ENCODE measurements at regions not wholly inside any gene's neighbourhood (a gene's known extent, or its start where the extent isn't known, plus 50 kb on each side); places are given as distances from the start of the nearest gene placed in this dataset.

- TF ChIP-seq REST (IDR thresholded peaks at IDR 0.05; ENCODE audit: low read depth, low read length): no peak
- no peak for TF ChIP-seq PBX3 (IDR thresholded peaks at IDR 0.05)
- no peak for TF ChIP-seq FOSL2 (IDR thresholded peaks at IDR 0.05; ENCODE audit: borderline replicate concordance, low read depth)
- no peak for TF ChIP-seq CHD2 (IDR thresholded peaks at IDR 0.05; ENCODE audit: low read length, partially characterized antibody)
- no peak for TF ChIP-seq YY1 (IDR thresholded peaks at IDR 0.05; ENCODE audit: low read depth)
- no peak for TF ChIP-seq EP300 (IDR thresholded peaks at IDR 0.05; ENCODE audit: borderline replicate concordance in 1 of 2, low read depth in 1 of 2, low read length in 1 of 2)
- TF ChIP-seq, protein P1, sequence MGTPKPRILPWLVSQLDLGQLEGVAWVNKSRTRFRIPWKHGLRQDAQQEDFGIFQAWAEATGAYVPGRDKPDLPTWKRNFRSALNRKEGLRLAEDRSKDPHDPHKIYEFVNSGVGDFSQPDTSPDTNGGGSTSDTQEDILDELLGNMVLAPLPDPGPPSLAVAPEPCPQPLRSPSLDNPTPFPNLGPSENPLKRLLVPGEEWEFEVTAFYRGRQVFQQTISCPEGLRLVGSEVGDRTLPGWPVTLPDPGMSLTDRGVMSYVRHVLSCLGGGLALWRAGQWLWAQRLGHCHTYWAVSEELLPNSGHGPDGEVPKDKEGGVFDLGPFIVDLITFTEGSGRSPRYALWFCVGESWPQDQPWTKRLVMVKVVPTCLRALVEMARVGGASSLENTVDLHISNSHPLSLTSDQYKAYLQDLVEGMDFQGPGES (IDR thresholded peaks at IDR 0.05; ENCODE audit: low read depth, low read length): no peak
- no peak for TF ChIP-seq RCOR1 (IDR thresholded peaks at IDR 0.05; ENCODE audit: low read length)
These were observed 1293.9 kb upstream of the CDH6 start (continued) for GRCh38 chr5:29899583-29899982.

DNA sequence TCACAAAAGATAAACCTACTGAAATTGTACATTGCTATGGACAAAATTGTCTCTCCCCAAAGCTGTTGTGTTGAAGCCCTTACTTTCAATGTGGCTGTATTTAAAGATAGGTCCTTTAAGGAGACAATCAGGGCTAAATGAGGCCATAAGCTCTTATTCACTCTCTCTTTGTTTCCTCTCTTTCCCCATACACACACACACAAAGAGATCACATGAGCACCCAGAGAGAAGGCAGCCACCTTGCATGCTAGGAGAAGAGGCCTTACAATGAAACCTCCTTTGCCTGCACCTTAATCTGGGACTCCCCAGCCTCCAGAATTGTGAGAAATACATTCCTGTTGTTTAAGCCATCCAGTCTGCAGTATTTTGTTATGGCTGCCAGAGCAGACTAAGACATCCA lies 1295.6 kb upstream of the CDH6 start:
- H3K9me3 ChIP-seq: no peaks in the 10 kb centered on the region
- H3K36me3 ChIP-seq (replicated peaks in 1 of 2; ENCODE audit: control insufficient read depth in 1 of 2, insufficient read depth in 2 of 2, low read length in 1 of 2): no peaks in the 10 kb centered on the region
- H4K20me1 ChIP-seq (ENCODE audit: insufficient read depth): no peaks in the 10 kb centered on the region
- H2AFZ ChIP-seq (ENCODE audit: low read depth): no peak overlapping the region
- no peaks in the 10 kb centered on the region for H3K27me3 ChIP-seq (ENCODE audit: insufficient read depth)
- ChIA-PET POLR2A (no interaction called here), CTCF (no interaction called here)
- no peaks in the 10 kb centered on the region for H3K4me1 ChIP-seq (ENCODE audit: control insufficient read depth in 1 of 2, insufficient read depth in 2 of 2, low read depth in 1 of 2, low read length in 1 of 2)
- no peak overlapping the region for H3K27ac ChIP-seq (ENCODE audit: low read depth in 2 of 2, low read length in 1 of 2)
- no peaks in the 10 kb centered on the region for H3F3A ChIP-seq (replicated peaks; ENCODE audit: insufficient read depth)
- no peak for DNase-seq
- no peak for TF ChIP-seq REST (IDR thresholded peaks at IDR 0.05; ENCODE audit: low read depth, low read length)
- no peak for TF ChIP-seq RFX5 (IDR thresholded peaks at IDR 0.05; ENCODE audit: low read length)
- TF ChIP-seq, protein P2, sequence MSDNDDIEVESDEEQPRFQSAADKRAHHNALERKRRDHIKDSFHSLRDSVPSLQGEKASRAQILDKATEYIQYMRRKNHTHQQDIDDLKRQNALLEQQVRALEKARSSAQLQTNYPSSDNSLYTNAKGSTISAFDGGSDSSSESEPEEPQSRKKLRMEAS (IDR thresholded peaks at IDR 0.05; ENCODE audit: low read depth): no peak
- TF ChIP-seq NFIC (IDR thresholded peaks at IDR 0.05; ENCODE audit: borderline replicate concordance): no peak
- no peak for TF ChIP-seq PBX3 (IDR thresholded peaks at IDR 0.05)
- TF ChIP-seq ELF1 (IDR thresholded peaks at IDR 0.05): no peak
- no peak for TF ChIP-seq EP300 (IDR thresholded peaks at IDR 0.05; ENCODE audit: borderline replicate concordance in 1 of 2, low read depth in 1 of 2, low read length in 1 of 2)
- no peak for TF ChIP-seq TEAD4 (IDR thresholded peaks at IDR 0.05; ENCODE audit: borderline replicate concordance, insufficient read depth)
- no peak for TF ChIP-seq CHD2 (IDR thresholded peaks at IDR 0.05; ENCODE audit: low read length, partially characterized antibody)
- TF ChIP-seq POLR2AphosphoS5 (IDR thresholded peaks at IDR 0.05; ENCODE audit: low read depth, low read length): no peak
- no peak for TF ChIP-seq JUND (IDR thresholded peaks at IDR 0.05)
- no peak for TF ChIP-seq MXI1 (IDR thresholded peaks at IDR 0.05; ENCODE audit: low read depth, low read length)
- TF ChIP-seq SMC3 (IDR thresholded peaks at IDR 0.05; ENCODE audit: low read depth, low read length): no peak
- TF ChIP-seq, protein P3, sequence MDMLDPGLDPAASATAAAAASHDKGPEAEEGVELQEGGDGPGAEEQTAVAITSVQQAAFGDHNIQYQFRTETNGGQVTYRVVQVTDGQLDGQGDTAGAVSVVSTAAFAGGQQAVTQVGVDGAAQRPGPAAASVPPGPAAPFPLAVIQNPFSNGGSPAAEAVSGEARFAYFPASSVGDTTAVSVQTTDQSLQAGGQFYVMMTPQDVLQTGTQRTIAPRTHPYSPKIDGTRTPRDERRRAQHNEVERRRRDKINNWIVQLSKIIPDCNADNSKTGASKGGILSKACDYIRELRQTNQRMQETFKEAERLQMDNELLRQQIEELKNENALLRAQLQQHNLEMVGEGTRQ (IDR thresholded peaks at IDR 0.05; ENCODE audit: borderline replicate concordance, low read depth, low read length): no peak
- H3K4me3 ChIP-seq (ENCODE audit: low read depth in 2 of 2, low read length in 1 of 2): no peak overlapping the region
- no peaks in the 10 kb centered on the region for H3K9me2 ChIP-seq
- H3K79me2 ChIP-seq (ENCODE audit: insufficient read depth): no peaks in the 10 kb centered on the region
- H3K9ac ChIP-seq: no peak overlapping the region
- no peak overlapping the region for H3K4me2 ChIP-seq

Measured in SK-N-SH (cell line).